Effector CD4-positive, alpha-beta T cell (primary cell): ENCODE measurements at regions not wholly inside any gene's neighbourhood (a gene's known extent, or its start where the extent isn't known, plus 50 kb on each side); places are given as distances from the start of the nearest gene placed in this dataset.
"Not testable (repeated sequence)": the region's sequence is repeated elsewhere in the genome, so short reads cannot be mapped to it uniquely, and the experiment has no call there.

Experiments used
- DNase-seq: peaks from one replicate; pipeline ENCODE4 v3.0.0-alpha.2; 2020

DNA sequence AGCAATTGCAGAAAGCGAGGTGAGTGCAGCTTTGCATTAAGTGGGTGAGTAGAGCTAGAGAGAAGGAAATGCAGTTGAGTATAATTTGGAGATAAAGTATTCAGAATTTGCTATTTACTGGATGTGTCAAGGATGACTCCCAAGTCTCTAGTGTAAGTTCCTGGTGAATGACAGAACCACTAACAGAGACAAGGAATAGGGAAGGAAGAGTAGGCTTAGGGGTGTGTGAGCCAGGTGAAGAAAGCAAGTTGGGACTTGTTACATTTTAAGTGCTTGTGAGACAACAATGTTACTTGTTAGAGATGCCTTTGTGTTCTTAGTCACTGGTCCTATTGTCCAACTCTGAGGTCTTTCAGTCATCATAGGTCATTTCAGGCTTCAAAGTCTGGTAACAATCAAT lies 70.8 kb downstream of the TBC1D26 start:
- DNase-seq, result not testable (repeated sequence)

DNA sequence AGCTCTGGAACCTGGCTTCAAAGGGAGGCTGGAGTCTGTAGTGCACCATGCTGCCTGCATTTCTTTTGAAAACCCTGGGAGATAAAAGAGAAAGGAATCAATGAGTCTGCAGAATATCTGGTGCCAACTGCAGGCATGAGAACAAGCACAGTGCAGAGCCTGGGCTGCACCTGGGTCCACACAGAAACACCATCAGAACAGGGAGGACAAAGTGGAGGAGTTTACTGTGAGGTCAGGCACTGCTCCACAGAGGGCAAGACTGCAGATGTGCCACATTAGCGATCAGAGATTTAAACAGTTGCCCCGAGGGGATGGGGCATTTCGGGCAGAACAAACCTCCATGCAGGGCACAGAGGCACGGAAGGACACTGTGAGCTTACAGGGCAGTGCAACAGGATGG lies 74.7 kb downstream of the TBC1D26 start:
- not testable (repeated sequence) for DNase-seq

DNA sequence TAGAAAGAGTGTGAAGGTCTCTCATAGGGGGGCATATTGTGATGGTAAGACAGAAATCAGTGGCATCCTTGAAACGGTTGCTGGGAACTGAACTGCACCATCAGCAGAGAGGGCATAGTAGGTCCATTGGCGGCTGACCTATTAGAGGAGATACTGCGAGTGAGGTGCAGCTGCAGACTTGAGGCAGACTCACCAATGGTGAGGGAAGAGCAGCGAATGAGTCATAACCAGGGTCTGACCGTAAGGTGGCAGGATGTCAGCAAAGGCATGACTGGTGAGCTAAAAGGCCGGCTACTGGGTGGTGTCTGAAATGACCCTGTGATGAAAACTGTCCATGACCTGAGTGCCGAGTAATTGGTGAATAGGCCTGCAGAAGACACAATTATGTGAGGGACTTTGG lies 81.3 kb downstream of the TBC1D26 start:
- not testable (repeated sequence) for DNase-seq

DNA sequence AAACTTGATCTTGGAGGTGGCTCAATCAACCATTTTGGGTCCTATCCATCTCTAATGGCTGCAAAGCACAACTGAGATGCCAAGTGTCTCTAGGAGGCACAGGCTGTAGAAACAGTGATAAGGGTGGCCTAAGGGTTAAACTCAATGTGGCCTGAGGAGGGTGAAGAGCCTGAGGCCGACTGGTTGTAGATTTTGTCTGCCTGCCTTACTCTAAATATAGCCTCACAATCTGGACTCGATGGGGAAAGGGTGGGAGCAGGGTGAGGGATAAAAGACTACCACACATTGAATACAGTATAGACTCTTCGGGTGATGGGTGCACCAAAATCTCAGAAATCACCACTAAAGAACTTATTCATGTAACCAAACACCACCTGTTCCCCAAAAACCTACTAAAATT lies 81.9 kb downstream of the TBC1D26 start:
- not testable (repeated sequence) for DNase-seq

DNA sequence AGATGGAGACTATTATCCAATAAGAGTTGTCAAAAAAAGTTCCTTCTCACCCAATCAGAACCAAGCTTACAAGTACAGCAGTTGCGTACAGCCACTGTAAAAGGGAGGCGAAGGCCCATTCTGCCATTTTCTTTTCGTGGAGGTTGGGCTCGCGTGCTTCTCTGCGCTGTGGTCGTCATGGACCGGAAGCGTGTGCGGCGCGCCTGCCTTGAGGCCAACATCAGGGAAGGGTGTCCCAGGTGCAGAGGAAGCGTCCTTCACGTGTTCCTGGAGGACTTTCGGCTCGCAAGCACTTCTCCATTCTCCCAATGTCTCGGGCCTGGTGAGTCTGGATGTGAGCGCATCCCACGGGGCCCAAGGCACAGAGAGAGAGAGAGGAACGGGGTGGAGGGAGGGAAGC lies 85.8 kb downstream of the TBC1D26 start:
- DNase-seq, result not testable (repeated sequence)

DNA sequence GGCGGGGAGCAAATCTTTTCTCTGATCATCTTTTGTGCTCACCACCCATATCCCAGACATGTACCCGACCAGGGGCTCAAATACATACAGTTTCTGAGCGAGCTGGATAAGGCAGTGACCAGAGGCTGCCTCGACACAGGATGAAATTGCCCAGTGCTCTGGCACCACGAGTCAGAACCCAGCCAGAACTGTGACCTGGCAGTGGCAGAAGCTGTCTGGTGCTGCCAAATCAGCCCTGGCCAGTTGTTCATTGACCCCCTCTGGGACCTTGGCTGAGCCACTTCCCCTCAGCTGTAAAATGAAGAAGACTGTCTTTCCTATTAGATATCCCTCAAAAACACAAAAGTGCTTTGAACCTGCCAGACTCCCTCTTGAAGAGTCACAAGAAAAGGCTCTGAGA lies 90.2 kb downstream of the TBC1D26 start:
- DNase-seq, result not testable (repeated sequence)

DNA sequence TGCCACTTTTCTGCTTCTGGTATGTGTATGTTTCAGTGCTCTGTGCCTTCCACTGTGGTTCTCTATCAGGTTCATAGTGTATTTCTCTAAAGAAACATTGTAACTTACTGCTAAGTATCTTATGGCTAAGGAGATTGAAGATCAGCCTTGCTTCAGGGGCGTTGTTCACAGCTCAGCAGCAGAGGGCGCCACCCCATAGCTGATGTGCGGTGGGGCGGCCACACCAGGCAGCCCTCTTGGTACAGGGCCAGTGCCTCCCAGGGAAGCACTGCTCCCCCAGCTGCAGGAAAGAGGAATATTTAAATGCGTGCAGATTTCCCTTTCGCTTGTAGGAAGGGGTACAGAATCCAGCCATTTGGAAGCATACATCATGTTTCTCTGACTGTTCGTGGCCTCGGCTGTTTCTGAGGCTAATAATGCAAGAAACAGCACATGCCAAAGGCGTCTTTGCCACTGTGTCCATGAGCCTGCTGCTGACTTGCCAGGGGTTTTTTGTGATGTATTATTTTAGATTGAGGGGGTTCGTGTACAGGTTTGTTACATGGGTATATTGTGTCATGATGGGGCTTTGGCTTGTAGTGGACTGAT lies 96.7 kb downstream of the TBC1D26 start:
- peak; percentile 51 for DNase-seq

GRCh38 chr17:15830221-15830620 lies 98.1 kb downstream of the TBC1D26 start:
- not testable (repeated sequence) for DNase-seq

- DNase-seq, result not testable (repeated sequence)
These were observed 99.1 kb downstream of the TBC1D26 start for GRCh38 chr17:15831182-15831581.

DNA sequence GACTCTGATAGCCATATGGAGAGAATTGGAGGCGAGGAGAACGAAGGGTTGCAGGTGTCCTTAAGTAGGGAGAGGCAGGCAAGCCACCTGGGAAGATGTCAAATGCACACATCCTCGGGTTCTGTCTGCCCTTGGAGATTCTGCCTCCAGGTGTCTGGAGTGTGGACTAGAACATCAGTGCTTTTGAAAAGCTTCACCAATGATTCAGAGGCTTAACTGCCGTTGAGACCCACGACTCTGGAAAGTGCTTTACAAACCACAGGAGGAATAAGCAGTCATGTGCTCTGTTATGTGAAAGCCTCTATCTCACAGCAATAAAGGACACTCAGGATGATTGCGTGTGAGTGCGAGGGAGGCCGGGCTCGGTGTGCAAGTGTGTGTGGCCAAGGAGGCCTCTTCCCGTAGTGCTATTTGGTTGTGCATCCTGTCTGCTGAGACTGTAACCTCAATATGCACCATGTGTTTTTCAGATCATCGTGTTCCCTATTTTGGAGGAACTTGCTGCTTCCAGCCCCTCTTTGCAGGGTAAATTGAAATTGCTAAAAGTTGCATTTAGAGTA lies 100.9 kb downstream of the TBC1D26 start:
- not testable (repeated sequence) for DNase-seq

DNA sequence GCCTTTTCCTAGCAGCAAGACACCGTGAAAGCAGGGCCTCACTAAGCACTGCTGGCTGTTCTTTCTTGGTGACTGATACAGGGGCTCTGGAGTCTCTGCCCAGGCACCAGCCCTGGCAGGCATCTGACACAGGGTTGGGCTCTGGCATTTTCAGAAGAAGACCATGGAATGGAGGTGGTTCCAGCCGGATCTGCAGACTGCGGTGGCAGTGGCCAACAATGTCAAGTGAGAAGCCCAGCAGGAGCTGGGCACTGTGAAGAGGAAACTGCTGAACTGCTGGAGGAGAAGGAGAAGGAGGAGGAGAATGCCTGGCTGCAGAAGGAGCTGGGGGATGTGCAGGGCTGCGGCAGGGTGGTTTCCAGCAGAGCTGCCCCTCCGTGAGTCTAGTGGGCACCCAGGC lies 101.8 kb downstream of the TBC1D26 start:
- DNase-seq, result not testable (repeated sequence)

GRCh38 chr17:15835481-15835880 lies 103.4 kb downstream of the TBC1D26 start:
- DNase-seq, result not testable (repeated sequence)

- DNase-seq, result not testable (repeated sequence)
These were observed 104.3 kb downstream of the TBC1D26 start for GRCh38 chr17:15836249-15836982.

- DNase-seq, result not testable (repeated sequence)
These were observed 104.9 kb downstream of the TBC1D26 start for GRCh38 chr17:15836991-15837390.

GRCh38 chr17:15847447-15848229 lies 97.3 kb upstream of the ADORA2B start:
- DNase-seq, result not testable (repeated sequence)

GRCh38 chr17:15849054-15849453 lies 95.9 kb upstream of the ADORA2B start:
- peak; percentile 10 for DNase-seq

DNA sequence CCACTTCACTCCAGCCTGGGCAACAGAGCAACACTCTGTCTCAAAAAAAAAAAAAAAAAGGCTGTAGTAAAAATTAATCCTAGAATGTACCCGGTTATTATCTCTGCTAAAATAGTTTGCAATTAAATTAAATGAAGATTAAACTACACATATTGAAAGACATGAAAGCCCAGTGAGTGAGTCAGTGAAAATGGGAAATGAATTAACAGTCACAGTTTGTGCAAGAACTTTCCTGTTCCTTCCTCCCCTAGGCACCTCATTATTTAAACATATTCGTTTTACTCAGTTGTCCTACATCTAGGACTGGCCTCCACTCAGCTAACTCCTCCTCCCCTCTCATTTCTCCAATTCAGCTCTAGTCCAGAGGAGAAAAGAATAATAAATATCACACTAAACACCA lies 94.9 kb upstream of the ADORA2B start:
- DNase-seq, result not testable (repeated sequence)

DNA sequence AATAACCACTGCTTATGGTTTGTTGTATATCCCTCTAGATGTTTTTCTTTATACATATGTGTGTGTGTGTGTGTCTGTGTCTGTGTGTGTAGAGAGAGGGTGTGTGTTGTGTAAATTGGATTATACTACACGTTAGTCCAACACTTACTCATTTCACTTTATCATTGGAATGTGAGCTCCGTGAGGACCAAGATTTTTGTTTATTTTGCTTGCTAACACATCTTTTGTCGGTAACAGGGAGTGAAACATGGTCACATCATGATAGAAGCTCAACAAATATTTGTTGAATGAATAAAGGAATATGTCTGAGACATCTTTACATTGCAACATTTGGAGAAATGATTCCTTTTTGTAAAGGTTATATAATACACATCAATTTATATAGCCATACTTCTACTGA lies 94.2 kb upstream of the ADORA2B start:
- not testable (repeated sequence) for DNase-seq

DNA sequence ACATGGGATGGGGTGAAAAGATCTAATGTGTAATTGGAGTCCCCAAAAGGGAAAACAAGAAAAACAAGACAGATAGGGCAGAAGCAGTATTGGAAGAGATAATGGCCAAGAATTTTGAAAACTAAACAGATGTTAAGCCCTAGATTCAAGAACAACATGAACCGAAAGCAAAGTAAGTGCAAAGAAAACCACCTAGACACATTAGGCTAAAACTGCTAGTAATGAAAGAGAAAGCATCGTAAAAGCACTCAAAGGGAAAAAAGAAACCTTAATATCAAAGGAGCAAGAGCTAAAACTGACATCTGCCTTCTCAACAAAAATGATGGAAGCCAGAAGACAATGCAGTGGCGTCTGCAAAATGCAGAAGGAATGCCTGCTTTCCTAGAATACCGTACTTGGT lies 92.1 kb upstream of the ADORA2B start:
- not testable (repeated sequence) for DNase-seq

GRCh38 chr17:15856191-15856590 lies 88.7 kb upstream of the ADORA2B start:
- not testable (repeated sequence) for DNase-seq

- DNase-seq, result not testable (repeated sequence)
These were observed 88.2 kb upstream of the ADORA2B start for GRCh38 chr17:15856745-15857144.

DNA sequence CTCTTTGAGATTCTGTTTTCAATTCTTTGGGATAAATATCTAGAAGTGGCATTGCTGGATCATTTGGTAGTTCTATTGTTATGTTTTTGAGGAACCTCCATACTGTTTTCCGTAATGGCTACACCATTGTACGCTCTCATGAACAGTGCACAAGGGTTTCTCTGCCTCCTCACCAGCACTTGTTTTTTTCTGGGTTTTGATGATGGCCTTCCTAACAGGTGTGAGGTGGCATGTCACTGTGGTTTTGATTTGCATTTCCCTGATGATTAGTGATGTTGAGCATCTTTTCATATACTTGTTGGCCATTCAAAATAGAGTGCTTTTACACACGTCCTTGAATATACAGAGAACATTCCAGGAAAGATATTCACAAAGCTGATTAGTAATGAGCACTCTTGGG lies 86.8 kb upstream of the ADORA2B start:
- DNase-seq, result not testable (repeated sequence)

GRCh38 chr17:15860774-15861173 lies 84.2 kb upstream of the ADORA2B start:
- not testable (repeated sequence) for DNase-seq
